CD14-positive monocyte (primary cell): ENCODE measurements at regions not wholly inside any gene's neighbourhood (a gene's known extent, or its start where the extent isn't known, plus 50 kb on each side); places are given as distances from the start of the nearest gene placed in this dataset.

ENCODE experiments used
- DNase-seq, 3 donors: peaks; one replicate each; pipeline ENCODE4 v3.0.0-alpha.2; 2011 to 2022
- H2AFZ ChIP-seq: 2 replicates; pipeline ENCODE4 v1.6.0; 2012; ENCODE audit warnings: mild to moderate bottlenecking, low read depth, low read length, inconsistent platforms; ENCODE audit not compliant: insufficient read depth, poor library complexity, severe bottlenecking
- H3K27ac ChIP-seq, 2 donors: 1 replicate in 1 of 2; 2 replicates in 1 of 2; pipeline ENCODE4 v1.5.1; 2012 to 2013; ENCODE audit warnings: low read length in 2 of 2, control low read depth in 1 of 2, inconsistent platforms in 1 of 2, low read depth in 1 of 2, mild to moderate bottlenecking in 1 of 2
- H3K27me3 ChIP-seq, 2 donors: one replicate each; pipeline versions ENCODE4 v1.6.0 to v1.6.1; 2011 to 2013; ENCODE audit warnings: low read length in 2 of 2; ENCODE audit not compliant: control insufficient read depth in 2 of 2, insufficient read depth in 2 of 2
- H3K36me3 ChIP-seq, 2 donors: replicated peaks in 1 of 2; 1 replicate in 1 of 2; 2 replicates in 1 of 2; pipeline versions ENCODE4 v1.5.1 to v1.6.1; 2012 to 2013; ENCODE audit warnings: low read length in 2 of 2, control low read depth in 1 of 2, inconsistent platforms in 1 of 2, mild to moderate bottlenecking in 1 of 2; ENCODE audit not compliant: insufficient read depth in 2 of 2, control insufficient read depth in 1 of 2
- H3K4me1 ChIP-seq, 2 donors: 1 replicate in 1 of 2; 2 replicates in 1 of 2; pipeline versions ENCODE4 v1.5.1 to v1.6.1; 2012 to 2013; ENCODE audit warnings: low read length in 2 of 2, control low read depth in 1 of 2, inconsistent platforms in 1 of 2, mild to moderate bottlenecking in 1 of 2, moderate library complexity in 1 of 2; ENCODE audit not compliant: insufficient read depth in 2 of 2, control insufficient read depth in 1 of 2
- H3K4me2 ChIP-seq: replicated peaks from 2 replicates; pipeline ENCODE3; 2012; ENCODE audit warnings: low read length, moderate library complexity, mild to moderate bottlenecking; ENCODE audit not compliant: poor library complexity, severe bottlenecking; ENCODE audit errors: extremely low read depth
- H3K4me3 ChIP-seq, 3 experiments: fragments of 200-600 bp in 1 of 3; sonication (generic) in 1 of 3; replicated peaks in 1 of 3; 1 replicate in 2 of 3; 2 replicates in 1 of 3; pipeline ENCODE4 v1.5.1; 2011 to 2013; ENCODE audit warnings: low read length in 3 of 3, mild to moderate bottlenecking in 3 of 3, control low read depth in 2 of 3, low read depth in 2 of 3, inconsistent platforms in 1 of 3, moderate library complexity in 1 of 3
- H3K79me2 ChIP-seq: 2 replicates; pipeline ENCODE4 v1.6.0; 2012; ENCODE audit warnings: mild to moderate bottlenecking, control low read depth, inconsistent platforms, low read length, moderate library complexity; ENCODE audit not compliant: insufficient read depth
- H3K9ac ChIP-seq: 2 replicates; pipeline ENCODE4 v1.6.0; 2017; ENCODE audit warnings: low read length, mild to moderate bottlenecking; ENCODE audit not compliant: insufficient read depth, poor library complexity, severe bottlenecking
- H3K9me3 ChIP-seq, 2 donors: replicated peaks in 1 of 2; 1 replicate in 1 of 2; 2 replicates in 1 of 2; pipeline versions ENCODE4 v1.5.1 to v1.6.1; 2012 to 2013; ENCODE audit warnings: low read length in 2 of 2, control low read depth in 1 of 2; ENCODE audit not compliant: control insufficient read depth in 1 of 2, insufficient read depth in 1 of 2
- H4K20me1 ChIP-seq: 2 replicates; pipeline ENCODE4 v1.6.0; 2012; ENCODE audit warnings: mild to moderate bottlenecking, low read length, control low read depth, moderate library complexity; ENCODE audit not compliant: insufficient read depth
- H3K27ac Mint-ChIP-seq, 7 donors: one replicate each; pipeline ENCODE4 v1.8.0; 2020; ENCODE audit warnings: mild to moderate bottlenecking in 7 of 7, mixed read lengths in 7 of 7, moderate library complexity in 6 of 7, inconsistent platforms in 2 of 7
- H3K27me3 Mint-ChIP-seq, 3 donors: one replicate each; pipeline ENCODE4 v1.8.0; 2021 to 2022; ENCODE audit warnings: low read depth in 3 of 3, mild to moderate bottlenecking in 3 of 3, mixed read lengths in 3 of 3, moderate library complexity in 3 of 3, inconsistent platforms in 1 of 3
- H3K36me3 Mint-ChIP-seq, 2 donors: one replicate each; pipeline ENCODE4 v1.8.0; 2020; ENCODE audit warnings: mixed read lengths in 2 of 2, inconsistent platforms in 1 of 2, mild to moderate bottlenecking in 1 of 2
- H3K4me1 Mint-ChIP-seq: one replicate; pipeline ENCODE4 v1.8.0; 2020; ENCODE audit warnings: mild to moderate bottlenecking, mixed read lengths
- H3K4me3 Mint-ChIP-seq, 2 donors: one replicate each; pipeline ENCODE4 v1.8.0; 2020; ENCODE audit warnings: mild to moderate bottlenecking in 2 of 2, mixed read lengths in 2 of 2, moderate library complexity in 1 of 2
- H3K9me3 Mint-ChIP-seq, 7 donors: one replicate each; pipeline ENCODE4 v1.8.0; 2020 to 2022; ENCODE audit warnings: mixed read lengths in 7 of 7, mild to moderate bottlenecking in 6 of 7, moderate library complexity in 6 of 7, inconsistent platforms in 2 of 7
- CTCF ChIP-seq: fragments of 200-600 bp; IDR thresholded peaks from one replicate; pipeline ENCODE4 v1.8.0; 2022; ENCODE audit warnings: antibody characterized with exemption, mild to moderate bottlenecking
- WGBS: methylation state at CpG from one replicate; pipeline ENCODE4 v1.1.5; 2013; ENCODE audit warnings: missing lambda C conversion rate; ENCODE audit not compliant: insufficient coverage; 5-methylcytosine and 5-hydroxymethylcytosine counted together
- intact Hi-C, 2 donors: fragments of 100-400 bp; cut with micrococcal nuclease; formaldehyde crosslinking; loops; one replicate each; pipeline versions ENCODE4 v1.15.0 to v1.15.1; 2023

GRCh38 chr9:75607521-75607920 is 283.0 kb upstream of the PCSK5 start:
- H3K4me2 ChIP-seq, result no peak overlapping the region
- no peak for TF ChIP-seq CTCF
- H2AFZ ChIP-seq, result no peak overlapping the region
- no peaks in the 10 kb centered on the region for H3K36me3 ChIP-seq
- 8% methylated on average over 2 of the region's 2 CpGs for WGBS
- H3K27ac ChIP-seq, result no peak overlapping the region
- H3K36me3 Mint-ChIP-seq, result no peaks in the 10 kb centered on the region
- peaks cover 21 to 27% of the 10 kb centered on the region in 2 donors for H3K4me1 ChIP-seq
- no peaks in the 10 kb centered on the region for H3K27me3 ChIP-seq
- no peak overlapping the region for H3K4me3 ChIP-seq
- no peak overlapping the region for H3K4me3 Mint-ChIP-seq
- peaks cover 35% of the 10 kb centered on the region for H3K4me1 Mint-ChIP-seq
- intact Hi-C loops, result no loop called here
- H3K9ac ChIP-seq, result no peak overlapping the region
- H3K9me3 Mint-ChIP-seq, result peaks cover 0 to 8% (median 2%) of the 10 kb centered on the region in 7 donors
- no peak for DNase-seq
- no peaks in the 10 kb centered on the region for H3K9me3 ChIP-seq
- H4K20me1 ChIP-seq, result no peaks in the 10 kb centered on the region
- peaks cover 0 to 2% (median 0%) of the 10 kb centered on the region in 3 donors for H3K27me3 Mint-ChIP-seq
- no peak overlapping the region for H3K27ac Mint-ChIP-seq
- no peaks in the 10 kb centered on the region for H3K79me2 ChIP-seq

- no peak overlapping the region for H3K4me3 ChIP-seq
- DNase-seq, result no peak
- intact Hi-C loops, result no loop called here
- no peaks in the 10 kb centered on the region for H3K36me3 ChIP-seq
- Mint-ChIP-seq H3K9me3 (peaks cover 0 to 8% (median 0%) of the 10 kb centered on the region in 7 donors), H3K27ac (no peak overlapping the region), H3K27me3 (peaks cover 0 to 4% (median 2%) of the 10 kb centered on the region in 3 donors), H3K4me3 (no peak overlapping the region), H3K36me3 (no peaks in the 10 kb centered on the region), H3K4me1 (peaks cover 28% of the 10 kb centered on the region)
- H3K27me3 ChIP-seq, result no peaks in the 10 kb centered on the region
- H3K9me3 ChIP-seq, result no peaks in the 10 kb centered on the region
- H3K27ac ChIP-seq, result no peak overlapping the region
- peaks cover 15 to 21% of the 10 kb centered on the region in 2 donors for H3K4me1 ChIP-seq
- H4K20me1 ChIP-seq, result no peaks in the 10 kb centered on the region
- no peak for TF ChIP-seq CTCF
- H2AFZ ChIP-seq, result no peak overlapping the region
- H3K79me2 ChIP-seq, result no peaks in the 10 kb centered on the region
- no peak overlapping the region for H3K9ac ChIP-seq
- no peak overlapping the region for H3K4me2 ChIP-seq
Measured at GRCh38 chr9:75609401-75609800, 281.1 kb upstream of the PCSK5 start.
